ENCODE measurements at regions not wholly inside any gene's neighbourhood (a gene's known extent, or its start where the extent isn't known, plus 50 kb on each side); places are given as distances from the start of the nearest gene placed in this dataset.

- no peak for TF ChIP-seq CTCF (IDR thresholded peaks at IDR 0.05; ENCODE audit: low read depth, low read length)
- DNase-seq (ENCODE audit: extremely low read depth, low read depth), result no peak
Measured at GRCh38 chr11:134745456-134745855, 333.4 kb upstream of the B3GAT1 start.

GRCh38 chr11:134743820-134744195 lies 331.8 kb upstream of the B3GAT1 start:
- no peak for TF ChIP-seq CTCF (IDR thresholded peaks at IDR 0.05; ENCODE audit: low read depth, low read length)
- no peak for DNase-seq (ENCODE audit: extremely low read depth, low read depth)

- DNase-seq (ENCODE audit: extremely low read depth, low read depth), result no peak
Measured at GRCh38 chr11:134742956-134743819, 331.1 kb upstream of the B3GAT1 start.

GRCh38 chr11:134742224-134742612 lies 330.2 kb upstream of the B3GAT1 start:
- DNase-seq (ENCODE audit: extremely low read depth, low read depth), result no peak
- TF ChIP-seq CTCF (IDR thresholded peaks at IDR 0.05; ENCODE audit: low read depth, low read length), result no peak

More at GRCh38 chr11:134742956-134743819, 331.1 kb upstream of the B3GAT1 start:
- no peak for TF ChIP-seq CTCF (IDR thresholded peaks at IDR 0.05; ENCODE audit: low read depth, low read length)

GRCh38 chr11:134741453-134742223 lies 329.6 kb upstream of the B3GAT1 start:
- no peak for DNase-seq (ENCODE audit: extremely low read depth, low read depth)

GRCh38 chr11:134740590-134741261 lies 328.7 kb upstream of the B3GAT1 start:
- DNase-seq (ENCODE audit: extremely low read depth, low read depth), result no peak
- TF ChIP-seq CTCF (IDR thresholded peaks at IDR 0.05; ENCODE audit: low read depth, low read length), result no peak

More at GRCh38 chr11:134741453-134742223, 329.6 kb upstream of the B3GAT1 start:
- TF ChIP-seq CTCF (IDR thresholded peaks at IDR 0.05; ENCODE audit: low read depth, low read length), result no peak
